Loucy (cell line): ENCODE measurements at regions not wholly inside any gene's neighbourhood (a gene's known extent, or its start where the extent isn't known, plus 50 kb on each side); places are given as distances from the start of the nearest gene placed in this dataset.

Experiments
- EZH2phosphoT487 ChIP-seq: fragments of 200-600 bp; IDR thresholded peaks from 2 replicates; pipeline ENCODE4 v1.6.1; 2018; ENCODE audit warnings: antibody characterized with exemption, mild to moderate bottlenecking, moderate library complexity, borderline replicate concordance
- TF ChIP-seq, protein P1 (sequence below): fragments of 200-600 bp; sonication (generic); conservative IDR thresholded peaks from 2 replicates; pipeline ENCODE4 v1.5.1; 2014; ENCODE audit warnings: mild to moderate bottlenecking, antibody characterized with exemption, low read length

DNA sequence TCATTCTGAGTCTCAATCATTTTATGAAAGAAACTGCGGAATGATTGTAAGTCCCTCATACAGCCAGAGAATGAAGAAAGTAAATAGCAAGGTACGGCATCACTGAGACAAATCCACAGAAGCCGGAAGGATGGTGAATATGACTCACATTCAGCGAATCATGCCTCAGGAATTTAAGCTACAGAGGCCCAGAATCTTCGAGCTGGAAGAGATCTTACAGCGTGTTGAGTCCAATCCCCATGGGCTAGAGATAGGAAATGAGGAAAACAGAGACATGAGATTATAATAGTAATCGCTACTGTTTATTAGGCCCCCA lies 173.2 kb downstream of the KIF18A start:
- TF ChIP-seq, protein P1, sequence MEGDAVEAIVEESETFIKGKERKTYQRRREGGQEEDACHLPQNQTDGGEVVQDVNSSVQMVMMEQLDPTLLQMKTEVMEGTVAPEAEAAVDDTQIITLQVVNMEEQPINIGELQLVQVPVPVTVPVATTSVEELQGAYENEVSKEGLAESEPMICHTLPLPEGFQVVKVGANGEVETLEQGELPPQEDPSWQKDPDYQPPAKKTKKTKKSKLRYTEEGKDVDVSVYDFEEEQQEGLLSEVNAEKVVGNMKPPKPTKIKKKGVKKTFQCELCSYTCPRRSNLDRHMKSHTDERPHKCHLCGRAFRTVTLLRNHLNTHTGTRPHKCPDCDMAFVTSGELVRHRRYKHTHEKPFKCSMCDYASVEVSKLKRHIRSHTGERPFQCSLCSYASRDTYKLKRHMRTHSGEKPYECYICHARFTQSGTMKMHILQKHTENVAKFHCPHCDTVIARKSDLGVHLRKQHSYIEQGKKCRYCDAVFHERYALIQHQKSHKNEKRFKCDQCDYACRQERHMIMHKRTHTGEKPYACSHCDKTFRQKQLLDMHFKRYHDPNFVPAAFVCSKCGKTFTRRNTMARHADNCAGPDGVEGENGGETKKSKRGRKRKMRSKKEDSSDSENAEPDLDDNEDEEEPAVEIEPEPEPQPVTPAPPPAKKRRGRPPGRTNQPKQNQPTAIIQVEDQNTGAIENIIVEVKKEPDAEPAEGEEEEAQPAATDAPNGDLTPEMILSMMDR: no peak
- TF ChIP-seq EZH2phosphoT487: no peak
